Skin of body (tissue), 1 donor: ENCODE measurements at regions not wholly inside any gene's neighbourhood (a gene's known extent, or its start where the extent isn't known, plus 50 kb on each side); places are given as distances from the start of the nearest gene placed in this dataset.
"Not testable (repeated sequence)": the region's sequence is repeated elsewhere in the genome, so short reads cannot be mapped to it uniquely, and the experiment has no call there.

Source experiments
- DNase-seq: peaks from one replicate; lab custom pipeline; 2025; lab: John Stamatoyannopoulos, UW

- no peak for DNase-seq
These were observed 1247.9 kb upstream of the ACO1 start for GRCh38 chr9:31136524-31136923.

GRCh38 chr9:31137176-31138160 lies 1247.0 kb upstream of the ACO1 start:
- DNase-seq: no peak

- no peak for DNase-seq
These were observed 1244.1 kb upstream of the ACO1 start for GRCh38 chr9:31140316-31140715.

- no peak for DNase-seq
These were observed 1242.0 kb upstream of the ACO1 start for GRCh38 chr9:31142456-31142855.

GRCh38 chr9:31144614-31145013 lies 1239.8 kb upstream of the ACO1 start:
- DNase-seq: no peak

GRCh38 chr9:31146485-31147166 lies 1237.8 kb upstream of the ACO1 start:
- no peak for DNase-seq

GRCh38 chr9:31153250-31153840 lies 1231.1 kb upstream of the ACO1 start:
- DNase-seq: no peak

- no peak for DNase-seq
These were observed 1217.9 kb upstream of the ACO1 start for GRCh38 chr9:31166516-31166915.

- DNase-seq: no peak
These were observed 1216.3 kb upstream of the ACO1 start for GRCh38 chr9:31168161-31168560.

GRCh38 chr9:31174681-31175080 lies 1209.8 kb upstream of the ACO1 start:
- no peak for DNase-seq

GRCh38 chr9:31183866-31184265 lies 1200.6 kb upstream of the ACO1 start:
- DNase-seq: no peak

GRCh38 chr9:31185831-31186230 lies 1198.6 kb upstream of the ACO1 start:
- no peak for DNase-seq

GRCh38 chr9:31188496-31188895 lies 1195.9 kb upstream of the ACO1 start:
- DNase-seq: no peak

- no peak for DNase-seq
These were observed 1173.4 kb upstream of the ACO1 start for GRCh38 chr9:31210978-31211570.

GRCh38 chr9:31229976-31230375 lies 1154.5 kb upstream of the ACO1 start:
- DNase-seq: not testable (repeated sequence)

- no peak for DNase-seq
These were observed 1152.0 kb upstream of the ACO1 start for GRCh38 chr9:31232485-31232884.

- DNase-seq: no peak
These were observed 1148.1 kb upstream of the ACO1 start for GRCh38 chr9:31236344-31236743.

GRCh38 chr9:31243386-31243785 lies 1141.1 kb upstream of the ACO1 start:
- DNase-seq: no peak

GRCh38 chr9:31248156-31248555 lies 1136.3 kb upstream of the ACO1 start:
- no peak for DNase-seq

GRCh38 chr9:31251386-31251785 lies 1133.1 kb upstream of the ACO1 start:
- DNase-seq: no peak

GRCh38 chr9:31253800-31254762 lies 1130.4 kb upstream of the ACO1 start:
- DNase-seq: no peak
